ENCODE measurements at regions not wholly inside any gene's neighbourhood (a gene's known extent, or its start where the extent isn't known, plus 50 kb on each side); places are given as distances from the start of the nearest gene placed in this dataset.

DNA sequence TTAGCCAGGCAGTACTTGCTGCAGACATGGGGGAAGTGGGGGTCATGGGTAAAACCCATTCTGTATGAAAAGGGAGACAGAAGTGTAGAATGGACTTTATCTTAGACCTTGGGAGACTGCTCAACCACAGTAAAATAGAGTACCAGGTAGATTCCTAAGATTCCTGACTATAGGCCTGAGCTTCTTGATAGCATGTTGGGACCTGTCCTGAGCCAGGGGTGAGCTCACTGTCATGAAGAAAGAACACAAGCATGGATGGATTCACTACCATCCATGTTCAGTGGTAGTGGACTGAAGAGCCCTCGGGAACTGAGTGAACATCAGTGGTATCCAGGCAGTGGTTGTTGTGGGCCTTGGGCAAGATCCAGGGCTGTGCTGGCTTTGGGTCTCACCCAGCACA is 1003.8 kb downstream of the TMTC2 start:
- Mint-ChIP-seq H3K36me3 (ENCODE audit: low read depth) (no peaks in the 10 kb centered on the region), H3K4me1 (no peaks in the 10 kb centered on the region), H3K27ac (no peak overlapping the region), H3K4me3 (no peak overlapping the region), H3K27me3 (ENCODE audit: low read depth) (no peaks in the 10 kb centered on the region), H3K9me3 (peaks cover 40% of the 10 kb centered on the region)
- TF ChIP-seq, protein P1, sequence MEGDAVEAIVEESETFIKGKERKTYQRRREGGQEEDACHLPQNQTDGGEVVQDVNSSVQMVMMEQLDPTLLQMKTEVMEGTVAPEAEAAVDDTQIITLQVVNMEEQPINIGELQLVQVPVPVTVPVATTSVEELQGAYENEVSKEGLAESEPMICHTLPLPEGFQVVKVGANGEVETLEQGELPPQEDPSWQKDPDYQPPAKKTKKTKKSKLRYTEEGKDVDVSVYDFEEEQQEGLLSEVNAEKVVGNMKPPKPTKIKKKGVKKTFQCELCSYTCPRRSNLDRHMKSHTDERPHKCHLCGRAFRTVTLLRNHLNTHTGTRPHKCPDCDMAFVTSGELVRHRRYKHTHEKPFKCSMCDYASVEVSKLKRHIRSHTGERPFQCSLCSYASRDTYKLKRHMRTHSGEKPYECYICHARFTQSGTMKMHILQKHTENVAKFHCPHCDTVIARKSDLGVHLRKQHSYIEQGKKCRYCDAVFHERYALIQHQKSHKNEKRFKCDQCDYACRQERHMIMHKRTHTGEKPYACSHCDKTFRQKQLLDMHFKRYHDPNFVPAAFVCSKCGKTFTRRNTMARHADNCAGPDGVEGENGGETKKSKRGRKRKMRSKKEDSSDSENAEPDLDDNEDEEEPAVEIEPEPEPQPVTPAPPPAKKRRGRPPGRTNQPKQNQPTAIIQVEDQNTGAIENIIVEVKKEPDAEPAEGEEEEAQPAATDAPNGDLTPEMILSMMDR (IDR thresholded peaks at IDR 0.05; ENCODE audit: unreplicated experiment in 3 of 3) = no peak

DNA sequence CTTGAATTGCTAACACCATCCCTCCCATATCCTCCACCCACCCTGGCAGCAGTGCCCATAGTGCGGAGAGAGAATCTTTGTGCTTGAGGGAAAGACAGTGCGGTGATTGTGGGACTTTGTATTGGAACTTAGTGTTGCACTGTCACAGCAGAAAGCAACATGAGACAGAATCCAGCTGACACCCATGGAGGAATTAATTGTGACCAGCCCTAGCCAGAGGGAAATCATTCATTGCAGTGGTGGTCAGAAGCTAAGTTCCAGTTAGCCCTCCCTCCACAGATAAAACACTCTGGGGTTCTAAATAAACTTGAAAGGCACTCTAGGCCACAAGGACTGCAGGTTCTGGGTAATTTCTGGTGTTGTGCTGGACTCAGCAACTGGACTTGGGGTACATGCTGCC is 1002.6 kb downstream of the TMTC2 start:
- H3K36me3 Mint-ChIP-seq (ENCODE audit: low read depth) = no peaks in the 10 kb centered on the region
- TF ChIP-seq, protein P1 (IDR thresholded peaks at IDR 0.05; ENCODE audit: unreplicated experiment in 3 of 3) = no peak
- H3K4me1 Mint-ChIP-seq = no peaks in the 10 kb centered on the region
- H3K4me3 Mint-ChIP-seq = no peak overlapping the region
- peaks cover 35% of the 10 kb centered on the region for H3K9me3 Mint-ChIP-seq
- no peak overlapping the region for H3K27ac Mint-ChIP-seq
- H3K27me3 Mint-ChIP-seq (ENCODE audit: low read depth) = no peaks in the 10 kb centered on the region

DNA sequence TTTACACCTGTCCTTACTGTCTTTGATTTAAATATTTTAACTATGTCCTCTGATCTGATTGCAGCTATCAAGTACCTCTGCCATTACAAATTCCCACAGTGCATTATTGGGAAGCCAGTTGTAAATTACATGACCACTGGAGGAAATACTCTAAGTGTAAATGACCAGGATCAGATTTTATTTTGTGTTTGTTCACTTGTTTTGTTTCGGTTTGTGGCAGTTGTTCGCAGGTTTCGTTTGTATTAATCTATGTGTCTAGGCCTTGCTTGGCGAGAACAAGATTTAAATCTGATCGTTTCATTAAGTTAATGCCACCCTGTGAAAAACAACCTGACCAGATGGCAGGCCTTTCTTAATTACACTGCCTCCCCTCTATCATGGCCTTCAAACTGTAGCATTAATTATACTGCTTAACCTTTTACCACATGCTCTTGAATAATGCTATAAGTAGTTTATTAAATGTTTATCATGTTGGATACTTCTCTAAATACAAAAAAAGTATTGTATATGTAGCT is 990.1 kb downstream of the TMTC2 start:
- H3K27me3 Mint-ChIP-seq (ENCODE audit: low read depth) = no peaks in the 10 kb centered on the region
- H3K4me1 Mint-ChIP-seq = no peaks in the 10 kb centered on the region
- H3K36me3 Mint-ChIP-seq (ENCODE audit: low read depth) = no peaks in the 10 kb centered on the region
- TF ChIP-seq, protein P1 (IDR thresholded peaks at IDR 0.05; ENCODE audit: unreplicated experiment in 3 of 3) = no peak
- H3K4me3 Mint-ChIP-seq = no peak overlapping the region
- peaks cover 4% of the 10 kb centered on the region for H3K9me3 Mint-ChIP-seq
- no peak overlapping the region for H3K27ac Mint-ChIP-seq

DNA sequence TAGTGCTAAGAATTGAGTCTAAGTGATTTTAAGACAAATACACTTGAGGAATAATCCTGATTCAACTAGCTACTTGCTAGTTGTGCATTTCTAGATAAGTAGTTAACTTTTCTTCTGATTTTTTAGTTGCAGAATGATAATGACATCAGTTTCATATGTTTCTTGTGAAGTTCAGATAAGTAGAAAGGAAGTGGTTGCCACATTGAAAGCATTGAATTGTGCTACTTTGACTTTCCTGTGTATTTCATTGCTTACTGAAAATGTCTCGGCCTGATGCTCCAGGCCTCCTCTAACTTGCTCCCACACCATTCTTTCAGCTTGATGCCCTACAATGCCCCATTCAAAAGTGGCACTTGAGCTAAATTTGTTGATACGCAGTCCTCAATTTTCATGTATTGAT is 980.0 kb downstream of the TMTC2 start:
- Mint-ChIP-seq H3K4me1 (peaks cover 10% of the 10 kb centered on the region), H3K4me3 (no peak overlapping the region), H3K27me3 (ENCODE audit: low read depth) (no peaks in the 10 kb centered on the region), H3K9me3 (peaks cover 6% of the 10 kb centered on the region), H3K27ac (no peak overlapping the region), H3K36me3 (ENCODE audit: low read depth) (no peaks in the 10 kb centered on the region)
- TF ChIP-seq, protein P1 (IDR thresholded peaks at IDR 0.05; ENCODE audit: unreplicated experiment in 3 of 3) = no peak

- no peaks in the 10 kb centered on the region for H3K36me3 Mint-ChIP-seq (ENCODE audit: low read depth)
- H3K4me3 Mint-ChIP-seq = no peak overlapping the region
- H3K27ac Mint-ChIP-seq = no peak overlapping the region
- H3K4me1 Mint-ChIP-seq = peaks cover 10% of the 10 kb centered on the region
- TF ChIP-seq, protein P1 (IDR thresholded peaks at IDR 0.05; ENCODE audit: unreplicated experiment in 3 of 3) = no peak
- no peaks in the 10 kb centered on the region for H3K9me3 Mint-ChIP-seq
- H3K27me3 Mint-ChIP-seq (ENCODE audit: low read depth) = no peaks in the 10 kb centered on the region
Observed at GRCh38 chr12:83665634-83666218, 979.0 kb downstream of the TMTC2 start.

- Mint-ChIP-seq H3K4me1 (peaks cover 10% of the 10 kb centered on the region), H3K27me3 (ENCODE audit: low read depth) (no peaks in the 10 kb centered on the region)
- TF ChIP-seq, protein P1 (IDR thresholded peaks at IDR 0.05; ENCODE audit: unreplicated experiment in 3 of 3) = no peak
Observed at GRCh38 chr12:83664650-83665049, 977.9 kb downstream of the TMTC2 start.

More at GRCh38 chr12:83664650-83665049, 977.9 kb downstream of the TMTC2 start:
- no peaks in the 10 kb centered on the region for H3K9me3 Mint-ChIP-seq
- H3K27ac Mint-ChIP-seq = no peak overlapping the region
- H3K36me3 Mint-ChIP-seq (ENCODE audit: low read depth) = no peaks in the 10 kb centered on the region
- no peak overlapping the region for H3K4me3 Mint-ChIP-seq
